ENCODE measurements at regions not wholly inside any gene's neighbourhood (a gene's known extent, or its start where the extent isn't known, plus 50 kb on each side); places are given as distances from the start of the nearest gene placed in this dataset.
"Not testable (repeated sequence)": the region's sequence is repeated elsewhere in the genome, so short reads cannot be mapped to it uniquely, and the experiment has no call there.

DNA sequence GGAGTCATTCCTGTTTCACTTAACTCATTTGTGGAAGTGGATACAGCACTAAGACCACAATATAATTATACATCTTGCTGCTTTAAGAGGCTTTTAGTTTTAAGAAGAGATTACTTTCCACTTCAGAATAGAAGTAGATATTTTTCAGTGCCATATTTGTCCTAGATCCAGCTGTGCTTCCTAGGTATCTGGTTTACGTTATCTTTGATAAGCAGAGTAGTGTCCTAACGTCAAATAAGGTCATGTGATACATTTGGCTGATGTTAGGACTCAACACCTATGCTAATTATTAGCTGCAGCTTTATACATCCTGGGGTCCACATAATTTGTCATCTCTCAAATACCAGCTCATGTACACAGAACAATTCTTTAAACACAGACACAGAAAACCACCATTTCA is 196.2 kb upstream of the SMIM30 start:
- DNase-seq (ENCODE audit: extremely low spot score): no peak
- no peak for TF ChIP-seq SP1 (IDR thresholded peaks at IDR 0.05)
- no peak for TF ChIP-seq ARNT (IDR thresholded peaks at IDR 0.05)
- TF ChIP-seq ZNF384 (IDR thresholded peaks at IDR 0.05): no peak
- TF ChIP-seq CTBP1 (IDR thresholded peaks at IDR 0.05; ENCODE audit: borderline replicate concordance): no peak
- no peak for TF ChIP-seq ELF4 (IDR thresholded peaks at IDR 0.05)
- no peak for TF ChIP-seq TARDBP (IDR thresholded peaks at IDR 0.05)
- no peak for TF ChIP-seq FOXA1 (IDR thresholded peaks at IDR 0.05)
- TF ChIP-seq L3MBTL2 (conservative IDR thresholded peaks at IDR 0.05): no peak
- TF ChIP-seq PKNOX1 (IDR thresholded peaks at IDR 0.05): no peak
- TF ChIP-seq LEF1 (IDR thresholded peaks at IDR 0.05; ENCODE audit: borderline replicate concordance): no peak
- TF ChIP-seq SUZ12 (IDR thresholded peaks at IDR 0.05): no peak
- TF ChIP-seq FOXM1 (IDR thresholded peaks at IDR 0.05; ENCODE audit: borderline replicate concordance): no peak
- no peak for TF ChIP-seq BHLHE40 (IDR thresholded peaks at IDR 0.05; ENCODE audit: borderline replicate concordance)
- no peak for TF ChIP-seq NFRKB (IDR thresholded peaks at IDR 0.05)
- no peak for TF ChIP-seq FOXK2 (IDR thresholded peaks at IDR 0.05)
- TF ChIP-seq HDGF (IDR thresholded peaks at IDR 0.05; ENCODE audit: borderline replicate concordance): no peak
- CTCF ChIA-PET: no interaction called here
- POLR2A ChIA-PET: no interaction called here

DNA sequence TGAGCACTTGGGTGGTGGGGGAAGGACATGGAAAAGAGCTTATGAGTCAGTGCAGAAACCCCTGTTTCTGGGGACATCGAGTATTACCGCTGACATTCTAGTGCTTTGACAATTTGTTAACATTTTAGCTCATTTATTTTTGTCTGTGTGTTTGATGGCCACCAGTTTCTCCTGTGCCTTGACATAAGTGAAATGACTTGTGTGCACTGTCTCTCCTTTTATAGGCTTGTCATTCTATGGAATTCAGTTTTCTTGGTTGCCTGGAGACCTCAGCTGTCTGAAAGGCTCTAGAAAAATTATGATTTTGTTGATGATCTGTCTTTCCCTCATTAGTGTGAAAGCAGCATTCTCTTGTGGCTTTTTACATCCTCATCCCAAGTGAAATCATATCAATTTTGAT is 190.0 kb upstream of the SMIM30 start:
- POLR2A ChIA-PET: no interaction called here
- CTCF ChIA-PET: no interaction called here
- no peak for DNase-seq (ENCODE audit: extremely low spot score)
- no peak for TF ChIP-seq NFRKB (IDR thresholded peaks at IDR 0.05)
- no peak for TF ChIP-seq ZNF384 (IDR thresholded peaks at IDR 0.05)
- TF ChIP-seq SUZ12 (IDR thresholded peaks at IDR 0.05): no peak
- no peak for TF ChIP-seq TARDBP (IDR thresholded peaks at IDR 0.05)
- no peak for TF ChIP-seq L3MBTL2 (conservative IDR thresholded peaks at IDR 0.05)
- TF ChIP-seq BHLHE40 (IDR thresholded peaks at IDR 0.05; ENCODE audit: borderline replicate concordance): no peak
- no peak for TF ChIP-seq FOXM1 (IDR thresholded peaks at IDR 0.05; ENCODE audit: borderline replicate concordance)
- no peak for TF ChIP-seq FOXA1 (IDR thresholded peaks at IDR 0.05)
- TF ChIP-seq HDGF (IDR thresholded peaks at IDR 0.05; ENCODE audit: borderline replicate concordance): no peak
- no peak for TF ChIP-seq PKNOX1 (IDR thresholded peaks at IDR 0.05)
- TF ChIP-seq CTBP1 (IDR thresholded peaks at IDR 0.05; ENCODE audit: borderline replicate concordance): no peak
- no peak for TF ChIP-seq ARNT (IDR thresholded peaks at IDR 0.05)
- TF ChIP-seq LEF1 (IDR thresholded peaks at IDR 0.05; ENCODE audit: borderline replicate concordance): no peak
- no peak for TF ChIP-seq SP1 (IDR thresholded peaks at IDR 0.05)
- no peak for TF ChIP-seq FOXK2 (IDR thresholded peaks at IDR 0.05)
- no peak for TF ChIP-seq ELF4 (IDR thresholded peaks at IDR 0.05)

DNA sequence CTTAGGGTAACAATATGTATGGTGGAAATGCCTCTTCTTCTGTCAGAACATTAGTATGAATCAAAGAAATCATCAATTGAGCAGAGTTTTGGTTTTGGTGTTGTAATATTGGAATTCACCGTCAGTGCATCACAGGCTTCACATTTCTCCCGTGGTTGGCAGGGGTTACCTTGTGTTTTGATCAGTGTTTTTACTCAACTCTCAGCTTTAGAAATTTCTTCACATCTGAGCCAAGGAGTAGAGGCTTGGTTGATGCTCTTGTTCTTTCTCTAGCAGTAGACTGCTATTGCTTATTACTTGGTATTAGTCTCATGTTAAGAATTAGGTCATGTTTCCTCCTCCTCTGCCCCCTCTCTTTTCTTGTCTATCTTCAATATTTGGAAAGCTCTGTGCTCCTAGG is 188.8 kb upstream of the SMIM30 start:
- POLR2A ChIA-PET: no interaction called here
- TF ChIP-seq NFRKB (IDR thresholded peaks at IDR 0.05): no peak
- no peak for TF ChIP-seq ARNT (IDR thresholded peaks at IDR 0.05)
- TF ChIP-seq FOXK2 (IDR thresholded peaks at IDR 0.05): no peak
- TF ChIP-seq BHLHE40 (IDR thresholded peaks at IDR 0.05; ENCODE audit: borderline replicate concordance): no peak
- TF ChIP-seq FOXM1 (IDR thresholded peaks at IDR 0.05; ENCODE audit: borderline replicate concordance): no peak
- no peak for TF ChIP-seq ELF4 (IDR thresholded peaks at IDR 0.05)
- TF ChIP-seq L3MBTL2 (conservative IDR thresholded peaks at IDR 0.05): no peak
- no peak for TF ChIP-seq FOXA1 (IDR thresholded peaks at IDR 0.05)
- no peak for TF ChIP-seq SUZ12 (IDR thresholded peaks at IDR 0.05)
- TF ChIP-seq CTBP1 (IDR thresholded peaks at IDR 0.05; ENCODE audit: borderline replicate concordance): no peak
- no peak for TF ChIP-seq ZNF384 (IDR thresholded peaks at IDR 0.05)
- no peak for TF ChIP-seq PKNOX1 (IDR thresholded peaks at IDR 0.05)
- no peak for TF ChIP-seq HDGF (IDR thresholded peaks at IDR 0.05; ENCODE audit: borderline replicate concordance)
- no peak for TF ChIP-seq TARDBP (IDR thresholded peaks at IDR 0.05)
- TF ChIP-seq SP1 (IDR thresholded peaks at IDR 0.05): no peak
- no peak for TF ChIP-seq LEF1 (IDR thresholded peaks at IDR 0.05; ENCODE audit: borderline replicate concordance)
- DNase-seq (ENCODE audit: extremely low spot score): no peak
- CTCF ChIA-PET: no interaction called here

GRCh38 chr7:113306302-113306701 is 187.9 kb upstream of the SMIM30 start:
- CTCF ChIA-PET: no interaction called here
- POLR2A ChIA-PET: no interaction called here
- DNase-seq (ENCODE audit: extremely low spot score): no peak
- TF ChIP-seq NFRKB (IDR thresholded peaks at IDR 0.05) (no peak), FOXK2 (IDR thresholded peaks at IDR 0.05) (no peak), CTBP1 (IDR thresholded peaks at IDR 0.05; ENCODE audit: borderline replicate concordance) (no peak), LEF1 (IDR thresholded peaks at IDR 0.05; ENCODE audit: borderline replicate concordance) (no peak), SUZ12 (IDR thresholded peaks at IDR 0.05) (no peak), PKNOX1 (IDR thresholded peaks at IDR 0.05) (no peak), TARDBP (IDR thresholded peaks at IDR 0.05) (no peak), ELF4 (IDR thresholded peaks at IDR 0.05) (no peak), SP1 (IDR thresholded peaks at IDR 0.05) (no peak), FOXM1 (IDR thresholded peaks at IDR 0.05; ENCODE audit: borderline replicate concordance) (no peak), FOXA1 (IDR thresholded peaks at IDR 0.05) (no peak), HDGF (IDR thresholded peaks at IDR 0.05; ENCODE audit: borderline replicate concordance) (no peak), ARNT (IDR thresholded peaks at IDR 0.05) (no peak), ZNF384 (IDR thresholded peaks at IDR 0.05) (no peak)

- ChIA-PET CTCF (no interaction called here), POLR2A (no interaction called here)
- no peak for DNase-seq (ENCODE audit: extremely low spot score)
- TF ChIP-seq FOXM1 (IDR thresholded peaks at IDR 0.05; ENCODE audit: borderline replicate concordance) (no peak), FOXK2 (IDR thresholded peaks at IDR 0.05) (no peak), NFRKB (IDR thresholded peaks at IDR 0.05) (no peak), SP1 (IDR thresholded peaks at IDR 0.05) (no peak), LEF1 (IDR thresholded peaks at IDR 0.05; ENCODE audit: borderline replicate concordance) (no peak), L3MBTL2 (conservative IDR thresholded peaks at IDR 0.05) (no peak), ELF4 (IDR thresholded peaks at IDR 0.05) (no peak), BHLHE40 (IDR thresholded peaks at IDR 0.05; ENCODE audit: borderline replicate concordance) (no peak), TARDBP (IDR thresholded peaks at IDR 0.05) (no peak), CTBP1 (IDR thresholded peaks at IDR 0.05; ENCODE audit: borderline replicate concordance) (no peak), ZNF384 (IDR thresholded peaks at IDR 0.05) (no peak), FOXA1 (IDR thresholded peaks at IDR 0.05) (no peak), ARNT (IDR thresholded peaks at IDR 0.05) (no peak), PKNOX1 (IDR thresholded peaks at IDR 0.05) (no peak), SUZ12 (IDR thresholded peaks at IDR 0.05) (no peak), HDGF (IDR thresholded peaks at IDR 0.05; ENCODE audit: borderline replicate concordance) (no peak)
Observed at GRCh38 chr7:113304104-113304503, 185.8 kb upstream of the SMIM30 start.

DNA sequence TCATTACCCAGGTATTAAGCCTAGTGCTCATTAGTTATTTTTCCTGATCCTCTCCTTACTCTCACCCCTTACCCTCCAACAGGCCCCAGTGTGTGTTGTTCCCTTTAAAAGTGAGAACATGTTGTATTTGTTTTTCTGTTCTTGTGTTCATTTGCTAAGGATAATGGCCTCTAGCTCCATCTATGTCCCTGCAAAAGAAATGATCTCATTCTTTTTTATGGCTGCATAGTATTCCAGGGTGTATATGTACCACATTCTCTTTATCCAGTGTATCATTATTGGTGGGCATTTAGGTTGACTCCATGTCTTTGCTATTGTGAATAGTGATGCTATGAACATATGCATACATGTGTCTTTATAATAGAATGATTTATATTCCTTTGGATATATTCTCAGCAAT is 185.0 kb upstream of the SMIM30 start:
- DNase-seq (ENCODE audit: extremely low spot score); CTCF ChIA-PET; POLR2A ChIA-PET: not testable (repeated sequence)

Data from HEK293T (cell line).